ENCODE measurements at regions not wholly inside any gene's neighbourhood (a gene's known extent, or its start where the extent isn't known, plus 50 kb on each side); places are given as distances from the start of the nearest gene placed in this dataset.

DNA sequence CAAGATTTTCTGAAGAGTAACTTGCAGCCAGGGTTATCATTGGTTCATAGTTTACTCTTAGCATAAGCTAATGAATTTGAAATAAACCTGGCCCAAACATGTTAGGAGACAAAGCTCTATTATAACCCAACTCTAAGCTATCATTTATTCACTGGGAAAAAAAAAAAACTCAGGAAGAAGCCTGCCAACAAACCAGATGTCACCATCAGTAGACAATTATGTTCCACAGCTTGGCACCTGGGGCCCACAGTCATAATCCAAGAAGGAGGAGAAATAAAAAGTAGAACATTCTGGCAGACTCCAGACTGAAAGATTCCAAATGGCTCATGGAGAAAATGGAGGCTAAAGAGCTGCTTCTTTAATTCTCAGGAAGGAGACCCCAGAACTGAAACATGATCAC lies 100.0 kb upstream of the CNR1 start:
- ChIA-PET CTCF (no interaction called here), POLR2A (no interaction called here)
- no peaks in the 10 kb centered on the region for H3K36me3 ChIP-seq (ENCODE audit: control insufficient read depth, insufficient read depth, low read length)
- no peak overlapping the region for H3K27ac Mint-ChIP-seq (ENCODE audit: unreplicated experiment)
- no TSS peak for BruUV-seq (replicated peaks)
- no peak overlapping the region for H3K4me3 ChIP-seq (ENCODE audit: low read depth, low read length)
- H3K4me3 Mint-ChIP-seq (ENCODE audit: unreplicated experiment) = no peak overlapping the region
- no peaks in the 10 kb centered on the region for H3K4me1 Mint-ChIP-seq (ENCODE audit: low read depth, unreplicated experiment)
- no peaks in the 10 kb centered on the region for H3K27me3 Mint-ChIP-seq (ENCODE audit: insufficient read depth, unreplicated experiment)
- no peaks in the 10 kb centered on the region for H3K9me3 Mint-ChIP-seq (ENCODE audit: unreplicated experiment)
- H3K36me3 Mint-ChIP-seq (ENCODE audit: insufficient read depth, unreplicated experiment) = no peaks in the 10 kb centered on the region
- no peaks in the 10 kb centered on the region for H3K27me3 ChIP-seq (replicated peaks; ENCODE audit: control insufficient read depth, insufficient read depth, low read length)
- no peak for DNase-seq
- TF ChIP-seq, protein P1, sequence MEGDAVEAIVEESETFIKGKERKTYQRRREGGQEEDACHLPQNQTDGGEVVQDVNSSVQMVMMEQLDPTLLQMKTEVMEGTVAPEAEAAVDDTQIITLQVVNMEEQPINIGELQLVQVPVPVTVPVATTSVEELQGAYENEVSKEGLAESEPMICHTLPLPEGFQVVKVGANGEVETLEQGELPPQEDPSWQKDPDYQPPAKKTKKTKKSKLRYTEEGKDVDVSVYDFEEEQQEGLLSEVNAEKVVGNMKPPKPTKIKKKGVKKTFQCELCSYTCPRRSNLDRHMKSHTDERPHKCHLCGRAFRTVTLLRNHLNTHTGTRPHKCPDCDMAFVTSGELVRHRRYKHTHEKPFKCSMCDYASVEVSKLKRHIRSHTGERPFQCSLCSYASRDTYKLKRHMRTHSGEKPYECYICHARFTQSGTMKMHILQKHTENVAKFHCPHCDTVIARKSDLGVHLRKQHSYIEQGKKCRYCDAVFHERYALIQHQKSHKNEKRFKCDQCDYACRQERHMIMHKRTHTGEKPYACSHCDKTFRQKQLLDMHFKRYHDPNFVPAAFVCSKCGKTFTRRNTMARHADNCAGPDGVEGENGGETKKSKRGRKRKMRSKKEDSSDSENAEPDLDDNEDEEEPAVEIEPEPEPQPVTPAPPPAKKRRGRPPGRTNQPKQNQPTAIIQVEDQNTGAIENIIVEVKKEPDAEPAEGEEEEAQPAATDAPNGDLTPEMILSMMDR (IDR thresholded peaks at IDR 0.05; ENCODE audit: insufficient read depth in 1 of 2, low read depth in 1 of 2, low read length in 1 of 2, severe bottlenecking in 1 of 2, unreplicated experiment in 1 of 2) = no peak
- no peaks in the 10 kb centered on the region for H3K4me1 ChIP-seq
- H3K9me3 ChIP-seq = no peaks in the 10 kb centered on the region
- intact Hi-C loops (cut with micrococcal nuclease; ENCODE audit: unreplicated experiment) = no loop called here

DNA sequence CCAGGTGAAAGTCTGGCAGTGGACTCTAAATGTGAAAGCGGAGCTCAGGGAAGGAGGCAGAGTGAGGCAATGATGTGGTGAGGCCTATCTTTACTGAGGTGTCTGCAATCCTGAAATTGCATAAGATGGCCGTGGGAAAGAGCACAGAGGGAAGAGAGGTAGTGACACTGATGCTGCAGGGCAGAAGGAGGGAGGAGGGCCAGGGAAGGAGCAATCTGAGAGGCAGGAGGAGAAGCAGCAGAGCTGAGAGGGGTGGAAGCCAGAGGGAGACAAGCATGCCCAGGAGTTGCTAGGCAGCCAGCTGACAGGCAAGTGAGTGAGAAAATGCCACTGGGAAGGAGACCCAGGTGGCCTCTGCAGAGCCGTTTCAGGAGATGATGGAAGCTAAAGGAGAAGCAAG lies 97.4 kb upstream of the CNR1 start:
- no peaks in the 10 kb centered on the region for H3K36me3 Mint-ChIP-seq (ENCODE audit: insufficient read depth, unreplicated experiment)
- TF ChIP-seq, protein P1 (IDR thresholded peaks at IDR 0.05; ENCODE audit: insufficient read depth in 1 of 2, low read depth in 1 of 2, low read length in 1 of 2, severe bottlenecking in 1 of 2, unreplicated experiment in 1 of 2) = no peak
- Histone ChIP-seq H3K36me3 (ENCODE audit: control insufficient read depth, insufficient read depth, low read length) (no peaks in the 10 kb centered on the region), H3K4me3 (ENCODE audit: low read depth, low read length) (no peak overlapping the region), H3K9me3 (no peaks in the 10 kb centered on the region), H3K27me3 (replicated peaks; ENCODE audit: control insufficient read depth, insufficient read depth, low read length) (no peaks in the 10 kb centered on the region), H3K4me1 (no peaks in the 10 kb centered on the region)
- intact Hi-C loops (cut with micrococcal nuclease; ENCODE audit: unreplicated experiment) = no loop called here
- no peak overlapping the region for H3K27ac Mint-ChIP-seq (ENCODE audit: unreplicated experiment)
- no TSS peak for BruUV-seq (replicated peaks)
- H3K27me3 Mint-ChIP-seq (ENCODE audit: insufficient read depth, unreplicated experiment) = no peaks in the 10 kb centered on the region
- ChIA-PET POLR2A (no interaction called here), CTCF (no interaction called here)
- no peak for DNase-seq
- H3K9me3 Mint-ChIP-seq (ENCODE audit: unreplicated experiment) = no peaks in the 10 kb centered on the region
- H3K4me1 Mint-ChIP-seq (ENCODE audit: low read depth, unreplicated experiment) = no peaks in the 10 kb centered on the region
- no peak overlapping the region for H3K4me3 Mint-ChIP-seq (ENCODE audit: unreplicated experiment)

DNA sequence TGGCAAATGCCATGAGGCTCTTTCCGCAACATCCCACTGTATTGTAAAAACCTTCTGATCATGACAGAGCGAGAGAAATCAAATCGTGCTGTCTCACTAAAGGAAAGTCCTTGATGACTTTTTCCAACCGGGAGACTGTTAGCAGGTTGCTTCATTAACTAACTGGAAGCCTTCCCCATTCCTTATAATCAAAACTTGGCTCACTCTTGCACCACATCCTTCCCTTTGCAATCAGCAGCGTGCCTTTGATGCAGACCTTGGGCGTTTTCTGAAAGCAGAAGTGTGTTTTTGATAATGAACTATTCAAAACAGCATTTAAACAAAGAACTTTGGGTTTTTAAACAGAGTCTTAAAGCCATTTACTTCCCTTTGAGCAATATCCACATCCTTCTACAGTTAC lies 96.2 kb upstream of the CNR1 start:
- CTCF ChIA-PET = no interaction called here
- no peaks in the 10 kb centered on the region for H3K27me3 ChIP-seq (replicated peaks; ENCODE audit: control insufficient read depth, insufficient read depth, low read length)
- Mint-ChIP-seq H3K4me3 (ENCODE audit: unreplicated experiment) (no peak overlapping the region), H3K27me3 (ENCODE audit: insufficient read depth, unreplicated experiment) (no peaks in the 10 kb centered on the region), H3K27ac (ENCODE audit: unreplicated experiment) (no peak overlapping the region), H3K9me3 (ENCODE audit: unreplicated experiment) (no peaks in the 10 kb centered on the region), H3K4me1 (ENCODE audit: low read depth, unreplicated experiment) (no peaks in the 10 kb centered on the region), H3K36me3 (ENCODE audit: insufficient read depth, unreplicated experiment) (no peaks in the 10 kb centered on the region)
- no peaks in the 10 kb centered on the region for H3K9me3 ChIP-seq
- H3K36me3 ChIP-seq (ENCODE audit: control insufficient read depth, insufficient read depth, low read length) = no peaks in the 10 kb centered on the region
- POLR2A ChIA-PET = no interaction called here
- BruUV-seq (replicated peaks) = no TSS peak
- TF ChIP-seq, protein P1 (IDR thresholded peaks at IDR 0.05; ENCODE audit: insufficient read depth in 1 of 2, low read depth in 1 of 2, low read length in 1 of 2, severe bottlenecking in 1 of 2, unreplicated experiment in 1 of 2) = no peak
- H3K4me3 ChIP-seq (ENCODE audit: low read depth, low read length) = no peak overlapping the region
- DNase-seq = no peak
- intact Hi-C loops (cut with micrococcal nuclease; ENCODE audit: unreplicated experiment) = no loop called here
- H3K4me1 ChIP-seq = no peaks in the 10 kb centered on the region
